ENCODE measurements at regions not wholly inside any gene's neighbourhood (a gene's known extent, or its start where the extent isn't known, plus 50 kb on each side); places are given as distances from the start of the nearest gene placed in this dataset.

GRCh38 chr16:27712251-27712711 lies 162.3 kb downstream of the KATNIP start:
- no peak for TF ChIP-seq CTCF (IDR thresholded peaks at IDR 0.05; ENCODE audit: borderline replicate concordance, extremely low read depth, low read length, poor library complexity, severe bottlenecking)
- no peak for TF ChIP-seq EZH2 (IDR thresholded peaks at IDR 0.05; ENCODE audit: borderline replicate concordance, low read depth, low read length, severe bottlenecking)
